ENCODE measurements at regions not wholly inside any gene's neighbourhood (a gene's known extent, or its start where the extent isn't known, plus 50 kb on each side); places are given as distances from the start of the nearest gene placed in this dataset.
"Not testable (repeated sequence)": the region's sequence is repeated elsewhere in the genome, so short reads cannot be mapped to it uniquely, and the experiment has no call there.

DNA sequence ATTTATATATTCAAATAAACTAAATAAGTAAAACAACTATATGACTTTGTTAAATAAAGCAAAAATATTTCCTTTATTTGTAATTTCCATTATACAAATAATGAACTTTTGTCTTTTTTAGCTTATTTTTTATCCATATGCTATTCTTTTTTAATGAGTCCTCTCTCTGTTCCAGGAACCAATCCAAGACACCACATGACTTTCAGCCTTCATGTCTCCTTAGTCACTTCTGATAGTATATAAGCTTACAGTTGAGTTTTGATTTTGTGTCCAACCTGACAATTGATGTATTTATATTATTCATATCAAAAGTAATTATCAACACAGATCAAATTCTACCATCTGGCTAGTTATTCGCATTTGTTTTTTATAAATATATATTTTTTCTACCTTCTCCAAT lies 582.3 kb upstream of the GJE1 start:
- intact Hi-C loops (cut with DNase I): no loop called here
- no peak for DNase-seq

DNA sequence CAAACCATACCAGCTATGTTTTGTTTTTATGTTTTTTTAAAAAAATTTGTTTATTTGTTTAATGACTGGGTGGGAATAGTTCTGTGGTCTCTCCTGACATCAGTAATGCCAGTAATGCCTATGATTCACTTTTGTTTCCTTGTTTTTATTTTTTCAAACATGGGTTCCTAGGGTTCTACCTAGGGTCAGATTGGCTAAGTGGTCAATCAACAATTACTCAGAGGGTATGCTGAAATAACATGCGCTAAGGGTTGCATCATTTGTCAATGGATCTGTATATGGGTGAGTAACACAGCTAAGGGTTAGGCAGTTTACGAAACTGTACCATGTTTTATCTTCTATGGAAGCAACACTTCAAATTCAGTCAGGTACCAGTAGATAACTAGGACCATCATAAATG lies 583.8 kb upstream of the GJE1 start:
- intact Hi-C loops (cut with DNase I): no loop called here
- no peak for DNase-seq

DNA sequence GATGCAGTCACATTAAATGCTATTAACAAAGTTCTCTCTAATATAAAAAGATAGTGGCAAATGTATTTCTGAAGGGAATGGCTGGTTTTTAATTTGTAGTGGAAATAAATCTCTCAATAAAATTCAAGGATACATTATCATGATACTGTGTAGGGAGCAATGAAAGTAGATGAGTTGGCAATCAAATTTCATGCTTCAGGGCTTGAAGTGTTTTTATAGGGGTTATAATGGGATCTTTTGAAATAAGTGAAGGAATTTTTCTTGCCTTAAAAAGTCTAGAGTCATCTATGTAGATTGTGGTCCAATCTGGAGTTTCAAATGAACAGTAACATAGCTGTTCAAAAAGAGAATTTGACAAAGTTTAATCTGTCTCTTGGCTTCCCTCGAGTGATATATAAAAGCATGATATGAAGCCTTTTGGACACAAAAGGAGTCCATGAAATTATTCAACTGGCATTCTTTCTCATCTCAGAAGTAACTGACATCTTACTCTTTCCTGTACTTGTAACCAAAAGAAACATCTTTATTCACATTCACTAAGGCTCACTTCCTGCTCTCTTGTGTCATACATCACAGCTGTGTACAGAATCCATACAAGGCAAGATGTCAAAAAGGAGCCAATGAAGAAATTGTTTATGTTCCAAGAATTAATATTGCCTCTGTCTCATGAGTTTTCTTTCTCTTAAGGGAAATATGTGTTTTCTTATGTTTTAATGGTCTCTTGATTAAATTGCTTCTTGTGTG lies 591.0 kb upstream of the GJE1 start:
- DNase-seq: no peak
- intact Hi-C loops (cut with DNase I): no loop called here

DNA sequence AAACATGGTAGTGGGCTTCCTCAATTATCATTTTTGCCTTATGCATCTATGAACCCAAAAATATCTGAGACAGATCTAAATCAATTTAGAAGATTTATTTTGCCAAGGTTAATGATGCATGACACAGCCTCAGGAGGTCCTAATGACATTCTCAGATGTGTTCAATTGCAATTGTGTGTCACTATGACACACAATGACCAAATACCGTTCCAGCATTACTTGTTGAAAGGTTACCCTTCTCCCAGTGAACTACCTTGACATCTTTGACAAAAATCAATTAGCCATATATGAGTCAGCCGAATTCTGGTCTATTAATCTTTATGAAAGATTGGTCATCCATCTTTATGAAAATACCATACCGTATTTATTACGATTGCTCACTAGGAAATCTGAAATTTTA lies 592.5 kb upstream of the GJE1 start:
- intact Hi-C loops (cut with DNase I): no loop called here
- no peak for DNase-seq

DNA sequence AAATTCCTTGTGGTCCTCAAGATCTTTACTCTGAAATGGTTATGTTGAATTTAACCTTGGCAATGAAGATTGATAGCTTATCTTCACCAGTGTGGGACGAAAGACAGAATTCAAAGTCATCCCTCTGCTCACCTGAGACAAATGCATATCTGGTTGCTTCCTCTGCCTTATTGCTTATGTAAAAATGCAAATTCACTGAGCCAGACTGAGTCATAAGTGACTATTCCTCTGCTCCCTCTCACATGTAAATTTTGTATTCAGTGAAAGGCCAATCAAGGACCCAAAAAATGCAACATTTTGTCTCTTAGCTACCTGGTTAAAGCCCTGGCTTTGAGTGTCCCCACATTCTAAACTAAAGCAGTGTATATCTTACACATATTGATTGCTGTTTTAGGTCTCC lies 593.1 kb upstream of the GJE1 start:
- peak in 2 of 42 donors; percentile 6 to 40 for DNase-seq
- intact Hi-C loops (cut with DNase I): no loop called here

DNA sequence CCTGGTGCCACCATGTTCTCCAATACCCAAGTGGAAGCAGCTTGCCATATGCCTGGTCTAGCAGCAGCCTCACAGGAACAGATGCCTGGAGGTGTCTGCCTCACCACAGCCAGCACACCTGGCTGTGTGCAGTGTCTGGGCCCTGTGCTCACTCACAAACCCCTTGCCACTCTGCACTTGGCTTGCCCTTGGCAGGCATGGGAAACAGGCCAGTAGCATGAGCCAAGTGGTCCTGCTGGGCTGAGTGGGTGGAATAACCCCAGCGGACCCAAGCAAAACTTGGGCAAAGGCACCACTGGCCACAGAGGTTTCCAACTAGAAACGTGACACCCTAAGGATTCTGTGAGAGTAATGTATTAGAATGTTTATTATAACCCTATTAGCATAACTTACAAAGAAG lies 600.5 kb upstream of the GJE1 start:
- intact Hi-C loops (cut with DNase I): no loop called here
- no peak for DNase-seq

DNA sequence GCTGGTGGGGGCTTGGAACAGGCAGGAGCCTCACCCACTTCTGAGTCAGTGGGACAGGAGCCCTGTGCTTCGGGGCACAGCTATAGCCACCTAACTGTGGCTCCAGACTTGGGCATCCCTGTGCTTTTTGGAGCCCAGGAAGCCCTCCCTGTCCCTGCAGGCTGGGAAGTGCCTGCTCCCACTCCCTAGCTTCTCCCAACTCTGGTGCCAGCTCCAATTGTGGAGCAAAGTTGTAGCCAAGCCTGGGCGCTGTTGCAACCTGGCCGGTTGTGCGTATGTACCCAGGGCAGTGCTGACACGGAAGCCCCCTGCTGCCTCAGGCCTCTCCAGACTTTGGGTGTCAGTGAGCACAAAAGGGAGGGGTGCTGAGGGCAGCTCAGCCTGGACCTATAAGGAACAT lies 601.7 kb upstream of the GJE1 start:
- intact Hi-C loops (cut with DNase I): no loop called here
- no peak for DNase-seq

DNA sequence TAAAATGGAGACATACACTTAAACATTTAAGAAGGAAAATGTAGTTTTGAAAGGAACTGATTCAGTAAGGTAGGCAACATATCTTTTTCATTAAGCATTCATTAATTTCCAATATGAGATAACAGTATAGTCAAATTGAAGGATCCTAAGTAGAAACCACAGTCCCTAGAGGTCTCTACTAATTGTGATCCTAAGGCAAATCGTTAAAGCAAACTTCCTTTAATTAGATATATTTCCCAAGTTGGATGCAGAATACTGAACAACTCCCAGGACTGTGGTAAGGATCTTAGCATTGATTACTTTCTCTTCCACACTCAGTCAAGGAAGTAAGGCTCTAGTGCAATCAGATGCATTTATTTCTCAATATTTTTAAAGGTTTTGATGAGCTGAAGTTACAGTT lies 604.1 kb upstream of the GJE1 start:
- no peak for DNase-seq
- intact Hi-C loops (cut with DNase I): no loop called here

DNA sequence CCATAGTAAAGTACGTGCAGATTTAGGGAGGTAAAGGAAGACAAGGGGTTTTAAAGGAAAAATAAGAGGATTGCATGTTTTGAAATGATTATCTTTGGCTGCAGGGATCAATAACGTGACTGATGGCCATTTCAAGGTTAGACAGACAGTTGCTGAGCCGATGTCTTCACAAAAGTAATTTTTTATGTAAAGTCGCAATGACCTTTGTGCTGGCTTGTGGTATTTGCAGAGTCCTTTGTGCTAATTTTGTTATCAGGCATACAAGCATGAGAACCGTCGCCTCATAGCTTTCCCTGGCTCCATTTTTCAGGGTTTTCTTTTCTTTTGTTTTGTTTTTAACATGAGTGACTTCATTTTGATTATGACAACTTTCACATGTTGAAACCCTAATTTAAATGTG lies 605.7 kb upstream of the GJE1 start:
- no peak for DNase-seq
- intact Hi-C loops (cut with DNase I): no loop called here

DNA sequence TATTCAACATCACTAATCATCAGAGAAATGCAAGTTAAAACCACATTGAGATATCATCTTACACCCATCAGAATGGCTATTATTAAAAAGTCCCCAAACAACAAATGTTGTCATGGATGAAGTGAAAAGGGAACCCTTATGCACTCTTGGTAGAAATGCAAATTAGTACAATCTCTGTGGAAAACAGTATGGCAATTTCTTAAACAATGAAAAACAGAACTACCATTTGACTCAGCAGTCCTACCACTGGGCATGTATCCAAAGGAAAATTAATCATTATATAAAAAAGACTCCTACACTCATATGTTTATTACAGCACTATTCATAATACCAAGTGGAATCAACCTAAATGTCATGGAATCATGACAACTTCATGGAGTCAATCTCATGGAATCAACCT lies 611.3 kb upstream of the GJE1 start:
- DNase-seq: no peak
- intact Hi-C loops (cut with DNase I): no loop called here

DNA sequence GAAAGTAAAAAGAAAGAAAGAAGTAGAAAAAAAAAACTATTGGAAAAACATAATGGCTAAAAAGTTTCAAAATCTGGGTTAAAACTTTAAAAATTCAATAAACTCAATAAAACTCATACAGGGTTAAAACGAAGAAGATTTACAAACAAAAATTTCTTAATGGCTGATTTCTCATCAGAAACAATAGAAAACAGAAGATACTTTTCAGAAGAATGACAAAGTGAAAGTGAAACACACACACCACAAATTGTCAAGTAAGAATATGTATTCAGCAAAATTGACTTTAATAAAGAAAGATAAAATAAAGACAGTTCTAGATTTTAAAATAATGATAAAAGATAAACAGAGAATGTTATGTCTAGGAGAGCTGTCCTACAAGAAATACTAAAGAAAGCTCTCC lies 618.9 kb upstream of the GJE1 start:
- intact Hi-C loops (cut with DNase I): no loop called here
- DNase-seq: no peak

DNA sequence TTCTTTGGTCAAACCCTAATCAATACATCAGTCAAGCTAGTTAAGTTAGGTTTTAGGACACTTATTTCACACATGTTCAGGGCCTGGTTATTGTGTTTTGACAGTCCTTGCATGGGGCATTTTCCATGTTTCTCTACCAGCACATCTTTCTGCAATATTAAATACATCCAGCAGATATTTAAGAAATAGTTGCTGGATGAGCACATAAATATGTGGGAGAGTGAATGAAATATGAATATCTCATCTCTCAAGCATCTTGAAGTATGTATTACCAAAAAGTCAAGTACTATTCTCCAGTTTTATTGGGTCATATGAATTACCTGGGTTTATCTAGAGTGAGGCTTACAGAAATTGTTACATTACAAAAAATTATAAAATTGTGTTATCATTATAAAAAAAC lies 621.9 kb upstream of the GJE1 start:
- intact Hi-C loops (cut with DNase I): no loop called here
- no peak for DNase-seq

DNA sequence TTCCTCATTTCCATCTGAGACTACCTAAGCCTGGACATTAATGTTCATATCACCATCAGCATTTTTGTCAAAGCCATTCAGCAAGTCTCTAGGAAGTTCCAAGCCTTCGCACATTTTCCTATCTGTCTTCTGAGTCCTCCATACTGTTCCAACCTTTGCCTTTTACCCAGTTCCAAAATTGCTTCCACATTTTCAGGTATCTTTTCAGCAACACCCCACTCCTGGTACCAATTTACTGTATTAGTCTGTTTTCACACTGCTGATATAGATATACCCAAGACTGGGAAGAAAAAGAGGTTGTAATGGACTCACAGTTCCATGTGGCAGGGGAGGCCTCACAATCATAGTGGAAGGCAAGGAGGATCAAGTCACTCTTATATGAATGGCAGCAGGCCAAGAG lies 626.7 kb upstream of the GJE1 start:
- intact Hi-C loops (cut with DNase I); DNase-seq: not testable (repeated sequence)

DNA sequence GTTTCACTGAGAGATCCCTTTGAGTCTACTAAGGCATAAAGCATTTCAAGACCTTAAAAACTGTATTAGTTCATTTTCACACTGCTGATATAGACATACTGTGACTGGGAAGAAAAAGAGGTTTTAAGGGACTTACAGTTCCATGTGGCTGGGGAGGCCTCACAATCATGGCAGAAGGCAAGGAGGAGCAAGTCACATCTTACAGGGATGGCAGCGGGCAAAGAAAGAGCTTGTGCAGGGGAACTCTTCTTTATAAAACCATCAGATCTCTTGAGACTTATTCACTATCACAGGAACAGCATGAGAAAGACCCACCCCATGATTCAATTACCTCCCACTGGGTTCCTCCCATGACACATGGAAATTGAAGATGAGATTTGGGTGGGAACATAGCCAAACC lies 628.4 kb upstream of the GJE1 start:
- DNase-seq; intact Hi-C loops (cut with DNase I): not testable (repeated sequence)

DNA sequence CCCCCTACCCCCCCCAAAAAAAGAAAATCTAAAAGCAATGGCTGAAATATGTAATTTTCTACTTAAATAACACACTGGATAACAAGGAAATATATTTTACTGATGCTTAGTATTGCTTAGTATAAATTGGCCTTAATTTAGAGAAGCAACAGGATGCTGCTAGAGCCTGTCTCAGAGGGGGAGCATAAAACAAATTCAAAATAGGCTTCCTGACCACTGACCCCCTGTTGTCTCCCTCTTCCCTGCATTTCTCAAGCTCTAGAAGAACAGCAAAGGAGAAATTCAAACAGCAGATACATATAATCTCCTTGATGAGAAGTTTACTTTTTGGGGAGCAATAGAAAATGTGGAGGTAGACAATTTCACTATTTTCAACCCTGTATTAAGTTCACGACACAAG lies 631.1 kb upstream of the GJE1 start:
- DNase-seq: no peak
- intact Hi-C loops (cut with DNase I): no loop called here

DNA sequence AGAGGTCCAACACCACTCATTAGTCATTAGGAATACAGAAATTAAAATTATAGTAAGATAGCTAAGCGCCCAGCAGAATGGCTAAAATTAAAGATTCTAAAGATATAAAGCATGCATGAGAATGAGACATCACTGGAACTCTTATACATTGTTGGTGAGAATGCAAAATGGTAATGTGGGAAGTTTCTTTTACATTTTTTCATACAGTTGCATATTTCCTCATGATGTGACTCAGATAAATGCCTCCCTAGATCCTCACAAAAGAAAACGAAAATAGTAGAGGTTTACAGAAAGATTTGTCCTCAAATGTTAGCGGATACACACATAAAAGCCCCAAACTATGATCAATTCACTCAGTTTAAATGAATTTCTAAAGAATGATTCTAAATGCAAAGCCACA lies 633.7 kb upstream of the GJE1 start:
- DNase-seq: no peak

DNA sequence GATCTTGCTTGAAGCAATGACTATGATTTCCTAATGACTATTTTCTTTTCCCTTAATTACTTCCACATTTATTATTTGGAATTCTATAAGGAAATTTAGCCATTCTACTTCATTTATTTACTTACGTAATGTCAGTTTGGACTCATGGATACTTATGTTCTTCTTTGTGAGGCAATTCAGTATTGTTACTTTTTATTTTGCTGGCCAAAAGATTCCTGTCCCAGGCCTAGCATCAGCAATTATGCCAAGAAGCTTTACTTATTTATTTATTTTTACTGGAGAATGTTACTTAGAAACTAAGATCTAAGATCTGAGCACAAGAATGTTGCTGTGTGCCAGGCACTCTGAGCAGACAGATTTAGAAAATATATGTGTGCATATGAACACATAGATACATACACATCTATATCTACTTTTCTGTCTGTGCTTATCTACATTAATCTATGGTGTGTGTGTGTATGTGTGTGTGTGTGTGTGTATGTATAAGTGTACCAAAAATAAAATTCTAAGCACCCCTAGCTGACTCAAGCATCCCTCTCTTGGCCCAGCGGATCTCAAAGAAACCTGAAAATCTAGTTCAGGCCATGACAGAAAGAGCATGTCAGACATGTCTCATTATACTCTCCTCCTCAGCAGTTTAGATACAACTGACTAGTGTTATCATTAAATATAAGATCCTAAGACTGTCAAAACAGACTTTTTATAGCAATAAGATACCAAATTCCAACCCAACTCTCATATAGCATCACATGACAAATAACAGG lies 640.0 kb upstream of the GJE1 start:
- no peak for DNase-seq
- intact Hi-C loops (cut with DNase I): no loop called here

More for the DNA sequence above, 633.7 kb upstream of the GJE1 start:
- intact Hi-C loops (cut with DNase I): no loop called here

DNA sequence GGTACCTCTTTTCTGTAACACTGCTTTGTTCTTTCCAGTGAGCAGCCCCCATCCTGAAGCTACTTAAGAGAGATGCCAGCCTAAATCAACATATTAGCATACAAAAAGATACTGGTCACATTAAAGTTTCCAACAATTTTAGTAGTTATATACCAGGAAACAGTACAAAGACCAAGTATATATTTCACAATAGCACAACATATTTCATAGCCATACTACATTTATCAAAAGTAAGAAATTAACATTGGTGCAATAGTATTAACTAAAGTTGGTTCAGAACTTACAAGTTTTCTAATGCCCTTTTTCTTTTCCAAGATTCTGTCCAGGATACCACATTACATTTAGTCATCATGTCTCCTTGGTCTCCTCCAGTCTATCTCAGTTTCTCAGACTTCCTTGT lies 641.0 kb upstream of the GJE1 start:
- intact Hi-C loops (cut with DNase I): no loop called here

DNA sequence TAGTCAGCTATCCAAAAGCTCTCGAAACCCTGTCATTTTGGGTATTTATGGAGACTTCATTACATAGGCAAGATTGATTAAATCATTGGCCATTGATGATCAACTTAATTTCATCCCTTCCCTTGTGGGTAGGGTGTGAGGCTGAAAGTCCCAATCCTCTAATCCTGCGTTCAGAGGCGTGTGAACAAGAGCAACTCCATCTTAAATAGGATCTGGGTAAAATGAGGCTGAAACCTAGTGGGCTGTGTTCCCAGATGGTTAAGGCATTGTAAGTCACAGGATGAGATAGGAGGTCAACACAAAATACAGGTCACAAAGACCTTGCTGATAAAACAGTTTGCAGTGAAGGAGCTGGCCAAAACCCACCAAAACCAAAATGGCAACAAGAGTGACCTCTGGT lies 641.7 kb upstream of the GJE1 start:
- no peak for DNase-seq
- intact Hi-C loops (cut with DNase I): no loop called here

More for the DNA sequence above, 641.0 kb upstream of the GJE1 start:
- no peak for DNase-seq

DNA sequence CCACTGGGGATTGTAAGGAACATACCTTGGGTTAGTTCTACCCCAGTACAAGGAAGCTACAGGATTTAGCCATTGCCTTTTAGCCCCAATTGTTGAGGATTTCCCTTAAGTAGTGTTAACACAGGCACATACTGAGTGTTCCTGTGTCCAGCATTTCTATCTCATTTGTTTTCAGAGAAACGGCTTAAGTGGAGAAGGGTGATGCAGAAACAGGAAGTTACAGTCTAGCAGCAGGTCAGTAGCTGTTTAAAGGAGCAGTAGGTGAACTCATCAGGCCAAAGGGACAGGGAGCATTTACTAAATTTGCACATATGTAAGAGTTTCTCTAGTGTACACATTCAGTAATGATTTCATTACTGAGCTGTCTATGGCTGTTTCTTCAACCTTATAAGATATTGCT lies 644.2 kb upstream of the GJE1 start:
- no peak for DNase-seq
- intact Hi-C loops (cut with DNase I): no loop called here

DNA sequence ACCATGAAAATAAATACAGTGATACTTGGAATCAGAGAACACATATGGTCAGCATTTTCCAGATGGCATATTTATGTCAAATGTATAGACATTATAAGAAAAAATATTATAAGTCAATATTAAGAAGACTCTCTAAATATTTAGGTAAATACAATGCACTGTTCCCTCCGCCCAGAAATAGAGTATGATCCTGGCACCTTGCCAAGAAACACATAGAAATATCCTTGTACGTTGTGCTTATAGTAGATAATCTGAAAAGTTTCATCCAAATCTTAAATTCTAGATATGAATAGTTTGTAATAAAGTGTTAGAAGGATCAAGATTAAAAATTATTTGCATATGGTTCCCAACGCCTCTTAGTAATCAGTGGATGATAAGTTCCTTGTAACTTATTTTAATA lies 645.8 kb upstream of the GJE1 start:
- intact Hi-C loops (cut with DNase I): no loop called here
- no peak for DNase-seq

Data from head of caudate nucleus (tissue), 42 donors.